Right atrium auricular region (tissue), 2 donors: ENCODE measurements at regions not wholly inside any gene's neighbourhood (a gene's known extent, or its start where the extent isn't known, plus 50 kb on each side); places are given as distances from the start of the nearest gene placed in this dataset.

ENCODE experiments used
- DNase-seq: peaks from one replicate; pipeline ENCODE4 v3.0.0-alpha.2; 2019; ENCODE audit warnings: low spot score
- H3K27ac ChIP-seq, 2 donors: fragments of 200-600 bp; sonication (generic); 1 replicate in 1 of 2; 2 replicates in 1 of 2; pipeline ENCODE4 v1.5.1; 2016 to 2019
- H3K27me3 ChIP-seq, 2 donors: fragments of 200-600 bp; sonication (generic); one replicate each; pipeline versions ENCODE4 v1.5.1 to v1.6.0; 2017 to 2019
- H3K36me3 ChIP-seq: fragments of 200-600 bp; sonication (generic); one replicate; pipeline ENCODE4 v1.5.1; 2016
- H3K4me1 ChIP-seq, 2 donors: fragments of 200-600 bp; sonication (generic); one replicate each; pipeline versions ENCODE4 v1.5.1 to v1.6.0; 2017 to 2019
- H3K4me3 ChIP-seq, 2 donors: fragments of 200-600 bp; sonication (generic); 1 replicate in 1 of 2; 2 replicates in 1 of 2; pipeline ENCODE4 v1.5.1; 2017 to 2019; ENCODE audit warnings: mild to moderate bottlenecking in 1 of 2, moderate library complexity in 1 of 2
- H3K9me3 ChIP-seq, 2 donors: fragments of 200-600 bp; sonication (generic); one replicate each; pipeline ENCODE4 v1.5.1; 2019
- TF ChIP-seq, protein P1 (sequence below), 2 donors: fragments of 200-600 bp; sonication (generic); IDR thresholded peaks; one replicate each; pipeline ENCODE4 v1.5.1; 2019; ENCODE audit warnings: antibody characterized with exemption in 2 of 2

DNA sequence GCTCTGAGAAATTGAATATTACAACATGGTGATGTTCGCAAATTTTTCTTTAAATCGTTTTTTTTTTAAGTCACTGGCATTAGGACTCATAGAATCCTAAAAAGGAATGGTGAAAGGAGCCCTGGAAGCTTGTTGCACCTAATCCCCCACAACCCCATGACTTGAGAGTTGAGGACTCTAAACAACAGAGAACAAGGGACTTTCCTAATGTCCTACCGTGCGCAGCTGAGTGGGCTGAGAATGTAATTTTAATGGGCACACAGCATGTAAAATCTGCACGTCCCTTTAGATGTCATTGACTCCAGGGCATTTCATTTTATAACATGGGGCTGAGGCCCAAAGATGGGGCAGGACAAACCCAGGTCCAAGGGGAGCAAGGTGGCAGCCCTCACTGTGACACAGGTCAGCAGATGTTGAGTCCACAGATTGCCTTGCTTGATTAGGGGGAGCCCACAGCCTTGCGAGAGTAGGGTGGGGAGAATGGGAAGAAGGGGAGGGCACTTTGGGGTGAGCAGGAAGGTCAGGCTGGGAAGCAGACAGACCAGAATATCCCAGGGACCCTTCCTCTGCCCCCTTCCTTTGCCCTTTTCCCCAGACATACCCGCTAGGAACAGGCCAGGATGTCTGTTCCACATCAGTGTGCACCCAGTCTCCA lies 208.4 kb upstream of the ZMIZ1 start:
- Histone ChIP-seq H3K27ac (no peak overlapping the region), H3K4me3 (no peak overlapping the region), H3K27me3 (no peaks in the 10 kb centered on the region), H3K9me3 (no peaks in the 10 kb centered on the region), H3K4me1 (peaks cover 0 to 15% of the 10 kb centered on the region in 2 donors), H3K36me3 (no peaks in the 10 kb centered on the region)
- TF ChIP-seq, protein P1, sequence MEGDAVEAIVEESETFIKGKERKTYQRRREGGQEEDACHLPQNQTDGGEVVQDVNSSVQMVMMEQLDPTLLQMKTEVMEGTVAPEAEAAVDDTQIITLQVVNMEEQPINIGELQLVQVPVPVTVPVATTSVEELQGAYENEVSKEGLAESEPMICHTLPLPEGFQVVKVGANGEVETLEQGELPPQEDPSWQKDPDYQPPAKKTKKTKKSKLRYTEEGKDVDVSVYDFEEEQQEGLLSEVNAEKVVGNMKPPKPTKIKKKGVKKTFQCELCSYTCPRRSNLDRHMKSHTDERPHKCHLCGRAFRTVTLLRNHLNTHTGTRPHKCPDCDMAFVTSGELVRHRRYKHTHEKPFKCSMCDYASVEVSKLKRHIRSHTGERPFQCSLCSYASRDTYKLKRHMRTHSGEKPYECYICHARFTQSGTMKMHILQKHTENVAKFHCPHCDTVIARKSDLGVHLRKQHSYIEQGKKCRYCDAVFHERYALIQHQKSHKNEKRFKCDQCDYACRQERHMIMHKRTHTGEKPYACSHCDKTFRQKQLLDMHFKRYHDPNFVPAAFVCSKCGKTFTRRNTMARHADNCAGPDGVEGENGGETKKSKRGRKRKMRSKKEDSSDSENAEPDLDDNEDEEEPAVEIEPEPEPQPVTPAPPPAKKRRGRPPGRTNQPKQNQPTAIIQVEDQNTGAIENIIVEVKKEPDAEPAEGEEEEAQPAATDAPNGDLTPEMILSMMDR (IDR thresholded peaks at IDR 0.05): no peak
- peak; percentile 38 for DNase-seq

DNA sequence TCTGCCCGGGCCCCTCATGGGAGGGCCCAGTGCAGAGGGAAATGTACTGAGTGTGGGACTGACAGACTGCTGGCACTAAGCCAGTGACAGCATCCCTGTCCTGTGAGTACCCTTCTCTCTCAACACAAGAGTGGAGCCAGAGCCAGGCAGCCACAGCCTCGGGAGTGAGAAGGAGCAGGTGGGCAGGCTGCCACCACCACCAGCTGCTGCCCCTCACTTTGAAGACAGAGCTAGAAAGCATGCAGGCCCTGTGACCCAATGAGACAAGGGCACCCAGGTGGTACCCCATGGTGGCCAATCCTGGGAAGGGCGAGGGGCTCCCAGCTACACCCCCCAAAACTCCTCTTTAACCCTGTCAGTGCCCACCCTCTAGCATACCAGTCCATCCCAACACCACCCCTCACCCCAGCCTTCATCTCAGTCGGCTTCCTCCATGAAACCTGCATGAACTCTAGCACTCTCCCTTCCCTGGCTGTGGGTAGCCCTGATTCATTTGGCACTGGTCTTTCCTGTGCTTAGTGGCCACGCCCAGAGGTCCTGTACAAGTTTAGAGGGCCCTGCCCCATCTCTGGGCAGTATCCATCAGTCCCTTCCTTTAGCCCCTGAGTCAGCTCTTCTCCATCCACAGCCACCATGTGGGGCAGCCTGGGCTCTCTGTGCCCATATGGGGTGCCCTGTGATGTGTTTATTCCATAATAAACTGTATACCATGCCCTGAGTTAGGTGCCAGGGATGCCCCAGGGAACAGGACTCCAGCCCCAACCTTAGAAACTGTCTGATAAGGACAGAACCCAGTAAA lies 207.0 kb upstream of the ZMIZ1 start:
- no peak for DNase-seq
- H3K36me3 ChIP-seq: no peaks in the 10 kb centered on the region
- peaks cover 0 to 13% of the 10 kb centered on the region in 2 donors for H3K4me1 ChIP-seq
- TF ChIP-seq, protein P1 (IDR thresholded peaks at IDR 0.05): no peak
- no peak overlapping the region for H3K4me3 ChIP-seq
- no peaks in the 10 kb centered on the region for H3K27me3 ChIP-seq
- no peak overlapping the region for H3K27ac ChIP-seq
- no peaks in the 10 kb centered on the region for H3K9me3 ChIP-seq

DNA sequence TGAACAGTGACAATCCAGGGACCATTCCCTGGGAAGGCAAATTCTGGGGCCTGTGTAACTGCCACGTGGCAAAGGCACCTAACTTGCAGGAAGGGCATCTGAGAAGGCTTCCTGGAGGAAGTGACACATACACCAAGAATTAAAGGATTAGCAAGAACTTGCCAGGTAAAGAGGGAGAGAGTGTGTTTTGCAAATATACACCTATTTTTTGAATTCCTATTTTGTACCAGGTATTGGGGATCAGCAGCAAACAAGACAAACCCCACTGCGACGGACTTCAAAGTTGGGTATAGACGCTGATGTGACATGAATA lies 206.5 kb upstream of the ZMIZ1 start:
- Histone ChIP-seq H3K9me3 (no peaks in the 10 kb centered on the region), H3K4me1 (peaks cover 0 to 10% of the 10 kb centered on the region in 2 donors), H3K27ac (no peak overlapping the region), H3K27me3 (no peaks in the 10 kb centered on the region), H3K36me3 (no peaks in the 10 kb centered on the region), H3K4me3 (no peak overlapping the region)
- no peak for DNase-seq
- TF ChIP-seq, protein P1 (IDR thresholded peaks at IDR 0.05): no peak

DNA sequence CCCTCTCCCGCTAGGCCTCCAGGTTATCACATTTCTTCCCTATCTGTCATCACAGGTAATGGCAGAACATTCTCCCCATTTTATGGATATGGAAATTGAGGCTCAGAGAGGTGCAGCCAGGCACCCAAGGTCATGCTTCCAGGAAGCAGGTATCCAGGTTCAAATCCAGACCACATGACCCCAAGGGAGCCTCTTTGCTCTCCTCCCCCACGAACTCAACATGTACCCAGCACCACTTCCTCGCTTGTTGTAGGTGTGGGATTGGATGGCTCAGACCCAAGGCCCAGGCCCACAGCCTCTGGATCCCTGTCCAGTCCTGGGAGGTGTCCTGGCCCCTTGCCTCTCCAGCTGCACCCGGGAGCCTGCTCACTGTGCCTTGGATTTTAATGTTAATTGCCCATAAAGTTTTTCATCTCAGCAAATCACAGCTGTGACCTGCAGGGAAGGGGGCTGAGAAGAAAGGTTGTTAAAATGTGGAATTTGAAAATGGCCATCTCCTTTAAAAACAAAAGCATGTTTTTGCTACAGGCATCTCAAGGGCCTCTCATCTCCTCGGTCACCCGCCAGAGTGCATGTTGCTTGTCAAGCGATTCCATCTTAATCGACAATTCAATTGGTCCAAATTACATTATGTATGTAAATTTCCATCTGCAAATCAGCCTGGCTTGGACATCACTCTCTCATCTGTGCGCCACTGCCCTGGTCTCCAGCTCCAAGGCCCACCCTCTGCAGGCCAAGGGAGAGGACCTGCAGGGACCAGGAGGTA lies 205.4 kb upstream of the ZMIZ1 start:
- Histone ChIP-seq H3K36me3 (no peaks in the 10 kb centered on the region), H3K9me3 (no peaks in the 10 kb centered on the region), H3K4me3 (no peak overlapping the region), H3K4me1 (peaks cover 0 to 10% of the 10 kb centered on the region in 2 donors), H3K27ac (no peak overlapping the region), H3K27me3 (no peaks in the 10 kb centered on the region)
- TF ChIP-seq, protein P1 (IDR thresholded peaks at IDR 0.05): no peak
- no peak for DNase-seq

DNA sequence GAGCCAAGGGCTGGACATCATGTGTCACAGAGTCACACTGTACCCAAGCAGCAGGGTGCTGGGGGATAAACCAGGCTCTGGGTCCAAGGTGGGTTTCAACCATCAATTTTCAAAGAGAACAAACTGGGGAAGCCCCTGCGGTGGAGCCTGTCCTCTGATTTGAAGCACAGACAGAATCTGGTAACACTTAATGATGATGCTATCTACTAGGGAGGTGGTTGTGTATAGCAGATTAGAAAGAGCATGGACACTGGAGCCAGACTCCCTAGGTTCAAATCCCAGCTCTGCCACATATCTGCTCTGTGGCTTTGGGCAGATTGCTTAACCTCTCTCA lies 204.9 kb upstream of the ZMIZ1 start:
- H3K36me3 ChIP-seq: no peaks in the 10 kb centered on the region
- no peak for DNase-seq

More for the DNA sequence above, 204.9 kb upstream of the ZMIZ1 start:
- Histone ChIP-seq H3K27me3 (no peaks in the 10 kb centered on the region), H3K4me3 (no peak overlapping the region), H3K4me1 (peaks cover 0 to 10% of the 10 kb centered on the region in 2 donors), H3K27ac (no peak overlapping the region), H3K9me3 (no peaks in the 10 kb centered on the region)
- TF ChIP-seq, protein P1 (IDR thresholded peaks at IDR 0.05): no peak
